C4-2B (cell line): ENCODE measurements at regions not wholly inside any gene's neighbourhood (a gene's known extent, or its start where the extent isn't known, plus 50 kb on each side); places are given as distances from the start of the nearest gene placed in this dataset.

Experiments used
- CTCF ChIP-seq: fragments of 450-650 bp; conservative IDR thresholded peaks from 2 replicates; pipeline ENCODE4 v1.5.1; 2017; ENCODE audit warnings: mild to moderate bottlenecking
- ZFX ChIP-seq: fragments of 450-650 bp; IDR thresholded peaks from 2 replicates; pipeline ENCODE4 v1.6.1; 2017

GRCh38 chr4:140223056-140223810 is 69.2 kb upstream of the MAML3 start:
- TF ChIP-seq CTCF (no peak), ZFX (no peak)
